Gastrocnemius medialis (tissue), 4 donors: ENCODE measurements at regions not wholly inside any gene's neighbourhood (a gene's known extent, or its start where the extent isn't known, plus 50 kb on each side); places are given as distances from the start of the nearest gene placed in this dataset.

Experiments used
- POLR2A ChIP-seq, 2 donors: fragments of 450-650 bp; IDR thresholded peaks; one replicate each; pipeline ENCODE4 v1.6.1; 2017; ENCODE audit warnings: antibody characterized with exemption in 2 of 2, mild to moderate bottlenecking in 2 of 2, moderate library complexity in 2 of 2
- TF ChIP-seq, protein P1 (sequence below), 5 experiments: fragments of 450-650 bp in 3 of 5; fragments of 200-600 bp in 2 of 5; sonication (generic) in 2 of 5; IDR thresholded peaks in 4 of 5; conservative IDR thresholded peaks in 1 of 5; 1 replicate in 4 of 5; 2 replicates in 1 of 5; pipeline ENCODE4 v1.5.1; 2016 to 2019; ENCODE audit warnings: antibody characterized with exemption in 5 of 5, mild to moderate bottlenecking in 3 of 5, moderate library complexity in 3 of 5

DNA sequence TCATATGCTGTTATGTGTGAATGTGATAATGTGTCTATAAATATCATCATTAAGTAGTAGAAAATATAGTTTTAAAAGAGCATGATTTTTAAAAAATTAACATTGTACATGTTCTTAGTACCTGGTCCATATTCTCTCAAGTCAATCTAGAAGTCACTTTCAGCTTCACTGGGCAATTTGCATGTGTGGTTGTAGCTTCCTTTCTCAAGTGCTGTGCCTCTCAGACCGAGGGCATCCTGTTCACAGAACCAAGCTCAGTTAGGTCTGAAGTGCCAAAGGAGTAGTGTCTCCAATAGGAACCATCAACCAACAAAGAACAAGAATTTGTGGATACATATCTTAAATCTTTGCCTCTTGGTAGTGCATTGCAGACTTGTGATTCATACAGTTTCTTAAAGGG is 541.8 kb upstream of the SLC10A2 start:
- TF ChIP-seq, protein P1, sequence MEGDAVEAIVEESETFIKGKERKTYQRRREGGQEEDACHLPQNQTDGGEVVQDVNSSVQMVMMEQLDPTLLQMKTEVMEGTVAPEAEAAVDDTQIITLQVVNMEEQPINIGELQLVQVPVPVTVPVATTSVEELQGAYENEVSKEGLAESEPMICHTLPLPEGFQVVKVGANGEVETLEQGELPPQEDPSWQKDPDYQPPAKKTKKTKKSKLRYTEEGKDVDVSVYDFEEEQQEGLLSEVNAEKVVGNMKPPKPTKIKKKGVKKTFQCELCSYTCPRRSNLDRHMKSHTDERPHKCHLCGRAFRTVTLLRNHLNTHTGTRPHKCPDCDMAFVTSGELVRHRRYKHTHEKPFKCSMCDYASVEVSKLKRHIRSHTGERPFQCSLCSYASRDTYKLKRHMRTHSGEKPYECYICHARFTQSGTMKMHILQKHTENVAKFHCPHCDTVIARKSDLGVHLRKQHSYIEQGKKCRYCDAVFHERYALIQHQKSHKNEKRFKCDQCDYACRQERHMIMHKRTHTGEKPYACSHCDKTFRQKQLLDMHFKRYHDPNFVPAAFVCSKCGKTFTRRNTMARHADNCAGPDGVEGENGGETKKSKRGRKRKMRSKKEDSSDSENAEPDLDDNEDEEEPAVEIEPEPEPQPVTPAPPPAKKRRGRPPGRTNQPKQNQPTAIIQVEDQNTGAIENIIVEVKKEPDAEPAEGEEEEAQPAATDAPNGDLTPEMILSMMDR (IDR thresholded peaks at IDR 0.05 in 4 of 5, conservative IDR thresholded peaks at IDR 0.05 in 1 of 5): no peak
- TF ChIP-seq POLR2A (IDR thresholded peaks at IDR 0.05): no peak
